ENCODE measurements at regions not wholly inside any gene's neighbourhood (a gene's known extent, or its start where the extent isn't known, plus 50 kb on each side); places are given as distances from the start of the nearest gene placed in this dataset.

DNA sequence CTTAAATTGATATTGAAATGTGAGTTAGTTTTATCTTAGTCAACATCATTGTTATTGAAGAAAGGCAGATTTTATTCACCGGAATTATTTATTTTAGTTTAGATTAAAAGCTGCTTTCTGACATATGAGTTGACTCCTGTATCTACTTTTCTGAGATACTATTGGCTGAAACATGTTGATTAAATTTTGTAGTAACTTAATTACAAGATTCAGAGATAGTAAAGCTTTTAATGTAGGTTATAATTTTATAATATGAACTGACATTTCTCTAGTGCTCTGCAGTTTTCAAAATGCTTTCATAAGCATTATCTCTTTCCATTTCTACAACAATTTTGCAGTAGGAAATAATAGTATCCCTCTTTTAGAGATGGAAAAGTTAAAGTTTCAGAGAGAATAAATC is 616.0 kb downstream of the USP25 start:
- ATAC-seq: no peak

DNA sequence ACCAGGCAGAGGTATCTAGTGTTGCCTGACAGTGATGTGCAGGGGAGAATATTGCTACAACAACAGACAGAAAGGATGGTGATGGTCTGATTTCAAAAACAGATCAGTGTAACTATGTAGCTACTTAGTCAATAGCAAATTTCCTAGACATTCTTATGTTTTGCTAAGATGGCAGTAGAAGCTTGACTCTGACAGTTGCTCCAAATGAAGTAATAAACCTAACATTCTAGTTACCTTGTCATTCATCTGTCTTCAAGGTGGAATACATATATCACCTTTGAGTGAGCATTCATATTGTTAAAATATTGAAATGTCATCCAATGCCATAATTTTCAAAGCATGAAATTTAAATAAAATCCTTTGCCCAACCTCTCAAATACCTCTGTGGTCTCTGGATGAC is 617.4 kb downstream of the USP25 start:
- Histone ChIP-seq H3K9me3 (no peaks in the 10 kb centered on the region), H3K36me3 (no peaks in the 10 kb centered on the region), H3K4me3 (no peak overlapping the region), H3K4me1 (no peaks in the 10 kb centered on the region), H3K27me3 (no peaks in the 10 kb centered on the region), H3K27ac (no peak overlapping the region)
- no peak for DNase-seq
- intact Hi-C loops (cut with DNase I): no loop called here
- TF ChIP-seq, protein P1, sequence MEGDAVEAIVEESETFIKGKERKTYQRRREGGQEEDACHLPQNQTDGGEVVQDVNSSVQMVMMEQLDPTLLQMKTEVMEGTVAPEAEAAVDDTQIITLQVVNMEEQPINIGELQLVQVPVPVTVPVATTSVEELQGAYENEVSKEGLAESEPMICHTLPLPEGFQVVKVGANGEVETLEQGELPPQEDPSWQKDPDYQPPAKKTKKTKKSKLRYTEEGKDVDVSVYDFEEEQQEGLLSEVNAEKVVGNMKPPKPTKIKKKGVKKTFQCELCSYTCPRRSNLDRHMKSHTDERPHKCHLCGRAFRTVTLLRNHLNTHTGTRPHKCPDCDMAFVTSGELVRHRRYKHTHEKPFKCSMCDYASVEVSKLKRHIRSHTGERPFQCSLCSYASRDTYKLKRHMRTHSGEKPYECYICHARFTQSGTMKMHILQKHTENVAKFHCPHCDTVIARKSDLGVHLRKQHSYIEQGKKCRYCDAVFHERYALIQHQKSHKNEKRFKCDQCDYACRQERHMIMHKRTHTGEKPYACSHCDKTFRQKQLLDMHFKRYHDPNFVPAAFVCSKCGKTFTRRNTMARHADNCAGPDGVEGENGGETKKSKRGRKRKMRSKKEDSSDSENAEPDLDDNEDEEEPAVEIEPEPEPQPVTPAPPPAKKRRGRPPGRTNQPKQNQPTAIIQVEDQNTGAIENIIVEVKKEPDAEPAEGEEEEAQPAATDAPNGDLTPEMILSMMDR (IDR thresholded peaks at IDR 0.05): no peak
- TF ChIP-seq POLR2A (IDR thresholded peaks at IDR 0.05): no peak
- ATAC-seq: no peak

More for the DNA sequence above, 616.0 kb downstream of the USP25 start:
- Histone ChIP-seq H3K9me3 (no peaks in the 10 kb centered on the region), H3K27ac (no peak overlapping the region), H3K4me1 (no peaks in the 10 kb centered on the region), H3K27me3 (no peaks in the 10 kb centered on the region), H3K4me3 (no peak overlapping the region), H3K36me3 (no peaks in the 10 kb centered on the region)
- no peak for TF ChIP-seq POLR2A (IDR thresholded peaks at IDR 0.05)
- TF ChIP-seq, protein P1 (IDR thresholded peaks at IDR 0.05): no peak
- intact Hi-C loops (cut with DNase I): no loop called here
- WGBS, 4 donors: 91 to 98% (median 96%) methylated on average over 1 of the region's 1 CpG
- DNase-seq: no peak

DNA sequence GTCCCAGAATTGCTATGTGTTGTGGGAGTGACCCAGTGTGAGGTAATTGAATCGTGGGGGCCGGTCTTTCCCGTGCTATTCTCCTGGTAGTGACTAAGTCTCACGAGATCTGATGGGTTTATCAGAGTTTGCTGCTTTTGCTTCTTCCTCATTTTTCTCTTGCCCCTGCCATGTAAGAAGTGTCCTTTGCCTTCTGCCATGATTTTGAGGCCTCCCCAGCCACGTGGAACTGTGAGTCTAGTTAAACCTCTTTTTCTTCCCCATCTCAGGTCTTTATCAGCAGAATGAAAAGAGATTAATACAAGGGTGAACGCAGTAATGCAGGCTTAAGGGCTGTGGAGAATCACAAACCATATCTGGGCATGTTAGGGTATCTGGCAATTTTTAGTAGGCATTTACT is 624.0 kb downstream of the USP25 start:
- H3K9me3 ChIP-seq: peaks cover 0 to 4% (median 0%) of the 10 kb centered on the region in 12 donors
- intact Hi-C loops (cut with DNase I): no loop called here
- no peak for ATAC-seq
- no peak overlapping the region for H3K4me3 ChIP-seq
- H3K27me3 ChIP-seq: no peaks in the 10 kb centered on the region
- TF ChIP-seq, protein P1 (IDR thresholded peaks at IDR 0.05): no peak
- TF ChIP-seq POLR2A (IDR thresholded peaks at IDR 0.05): no peak
- WGBS, 4 donors: 75 to 80% (median 78%) methylated on average over 6 of the region's 6 CpGs
- no peak overlapping the region for H3K27ac ChIP-seq
- no peaks in the 10 kb centered on the region for H3K36me3 ChIP-seq
- DNase-seq: no peak
- H3K4me1 ChIP-seq: peaks cover 0 to 7% (median 0%) of the 10 kb centered on the region in 12 donors

DNA sequence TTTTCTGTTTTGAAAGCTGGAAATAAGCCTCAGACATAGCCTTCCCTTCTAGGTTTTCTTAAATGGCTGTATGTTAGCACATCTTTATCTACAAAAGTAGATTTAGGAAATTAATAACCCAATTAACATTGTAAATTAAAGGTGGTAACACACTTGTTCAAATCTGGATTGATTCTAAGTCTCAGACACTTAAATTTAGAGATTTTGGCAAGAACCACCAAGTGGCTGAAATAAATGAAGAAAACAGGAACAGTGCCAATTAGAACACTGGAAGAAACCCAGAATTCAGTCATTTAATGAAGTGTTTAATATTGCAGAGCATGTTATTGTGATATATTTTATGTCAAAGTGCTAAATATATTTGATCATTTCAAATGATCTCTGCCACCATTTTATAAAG is 628.2 kb downstream of the USP25 start:
- peaks cover 0 to 12% (median 0%) of the 10 kb centered on the region in 12 donors for H3K4me1 ChIP-seq
- no peak overlapping the region for H3K4me3 ChIP-seq
- ATAC-seq (no peak), DNase-seq (no peak)
- no peaks in the 10 kb centered on the region for H3K27me3 ChIP-seq
- no peak overlapping the region for H3K27ac ChIP-seq
- TF ChIP-seq, protein P1 (IDR thresholded peaks at IDR 0.05): no peak
- TF ChIP-seq POLR2A (IDR thresholded peaks at IDR 0.05): no peak
- intact Hi-C loops (cut with DNase I): no loop called here
- peaks cover 0 to 14% (median 3%) of the 10 kb centered on the region in 12 donors for H3K9me3 ChIP-seq
- no peaks in the 10 kb centered on the region for H3K36me3 ChIP-seq

Measured in heart left ventricle (tissue), 16 donors.